ENCODE measurements at regions not wholly inside any gene's neighbourhood (a gene's known extent, or its start where the extent isn't known, plus 50 kb on each side); places are given as distances from the start of the nearest gene placed in this dataset.

- DNase-seq = no peak
Observed at GRCh38 chr9:107064378-107064777, 201.4 kb downstream of the ZNF462 start.

DNA sequence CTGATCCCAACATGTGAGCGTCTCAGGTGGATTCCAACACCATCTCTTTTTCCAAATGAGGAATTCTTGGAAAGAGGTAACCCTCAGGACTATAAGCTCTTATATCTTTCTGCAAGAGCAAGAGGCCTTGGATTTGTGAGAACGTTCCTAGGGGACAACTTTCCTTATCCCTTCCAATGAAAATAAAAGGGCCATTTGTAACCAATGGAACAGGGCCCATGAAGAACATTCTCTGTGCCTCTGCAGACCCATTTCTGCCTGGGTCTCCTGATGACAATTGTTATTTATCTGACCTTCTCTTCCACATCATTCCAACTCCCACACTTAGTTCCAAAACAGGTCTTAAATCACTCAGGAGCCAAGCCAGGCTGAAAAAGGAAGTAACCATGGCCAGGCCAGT is 202.6 kb downstream of the ZNF462 start:
- no peak for DNase-seq

GRCh38 chr9:107067739-107068416 is 204.9 kb downstream of the ZNF462 start:
- no peak for DNase-seq

- no peak for DNase-seq
Observed at GRCh38 chr9:107068581-107068980, 205.6 kb downstream of the ZNF462 start.

DNA sequence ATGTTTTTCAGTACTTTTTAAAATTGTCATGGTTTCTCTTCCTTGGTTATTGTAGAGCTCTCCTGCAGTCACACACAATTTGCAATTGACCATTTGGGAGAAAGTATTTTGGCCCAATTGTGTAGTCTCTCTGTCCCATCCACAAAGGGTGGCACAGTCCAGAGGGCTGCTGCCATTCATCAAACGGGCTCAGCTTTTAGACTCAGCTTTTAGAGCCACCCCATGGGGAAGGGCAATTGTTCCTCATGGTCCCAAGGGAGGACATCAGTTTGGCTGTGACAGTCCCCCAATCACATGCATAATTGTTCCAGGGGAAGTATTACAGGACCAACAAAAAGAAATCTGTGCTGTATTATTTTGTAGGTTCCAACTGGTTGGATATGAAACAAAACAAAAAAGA is 207.6 kb downstream of the ZNF462 start:
- DNase-seq = no peak

DNA sequence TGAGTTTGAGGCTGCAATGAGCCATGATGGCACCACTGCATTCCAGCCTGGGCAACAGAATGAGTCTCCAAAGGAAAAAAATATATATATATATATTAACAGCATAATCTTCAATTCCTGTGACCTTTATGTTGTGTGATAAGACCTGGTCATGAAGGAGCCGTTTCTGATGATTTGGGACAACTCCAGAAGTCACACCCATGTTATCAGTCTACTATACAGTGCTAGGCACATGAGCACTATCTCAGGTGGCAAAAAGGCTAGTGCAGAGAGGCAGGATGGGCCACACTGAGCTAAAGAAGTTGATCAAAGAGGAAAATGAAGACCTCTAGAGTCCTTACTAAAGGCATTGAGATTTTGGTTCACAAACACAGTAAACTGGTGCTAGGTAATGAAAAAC is 205.0 kb upstream of the RAD23B start:
- no peak for DNase-seq

- no peak for DNase-seq
Observed at GRCh38 chr9:107079589-107079988, 203.5 kb upstream of the RAD23B start.

DNA sequence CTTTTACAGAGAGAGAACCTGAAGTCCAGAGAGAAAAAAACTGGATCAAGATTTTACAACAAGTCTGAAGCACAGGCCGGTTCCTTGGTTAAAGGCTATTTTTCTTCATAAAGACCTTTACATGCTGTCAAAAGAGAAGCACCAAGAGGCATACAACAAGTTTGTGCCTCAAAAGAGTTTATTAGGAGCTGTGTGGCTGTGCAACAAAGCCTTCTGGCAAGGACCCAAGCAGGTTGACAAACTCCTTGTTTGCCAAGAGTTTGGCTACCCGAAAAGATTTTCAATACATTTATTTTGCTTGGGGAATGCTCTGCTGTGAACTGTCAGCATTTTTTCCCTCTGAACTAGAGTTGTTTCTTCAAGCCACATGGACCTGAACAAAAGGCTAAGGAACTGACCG is 202.9 kb upstream of the RAD23B start:
- DNase-seq = no peak

GRCh38 chr9:107086460-107086859 is 196.6 kb upstream of the RAD23B start:
- no peak for DNase-seq

DNA sequence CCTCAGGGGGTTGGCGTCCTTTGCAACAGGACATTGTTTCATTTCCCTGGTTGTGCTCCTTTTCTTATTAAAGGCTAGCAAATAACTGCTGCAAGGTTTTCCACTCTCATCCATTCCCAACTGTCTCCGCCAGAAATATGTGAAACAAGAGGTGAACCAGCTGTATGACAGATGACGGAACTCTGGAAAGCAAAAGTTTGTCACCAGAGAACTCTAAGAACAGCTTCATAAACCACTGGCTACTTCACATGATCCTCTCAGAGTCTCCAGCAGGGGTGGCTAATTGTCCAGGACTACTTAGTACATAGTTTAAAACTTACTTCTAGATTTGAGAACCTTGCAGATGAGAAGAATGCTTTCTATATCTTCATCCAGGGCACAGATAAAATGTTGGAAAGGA is 195.9 kb upstream of the RAD23B start:
- no peak for DNase-seq

DNA sequence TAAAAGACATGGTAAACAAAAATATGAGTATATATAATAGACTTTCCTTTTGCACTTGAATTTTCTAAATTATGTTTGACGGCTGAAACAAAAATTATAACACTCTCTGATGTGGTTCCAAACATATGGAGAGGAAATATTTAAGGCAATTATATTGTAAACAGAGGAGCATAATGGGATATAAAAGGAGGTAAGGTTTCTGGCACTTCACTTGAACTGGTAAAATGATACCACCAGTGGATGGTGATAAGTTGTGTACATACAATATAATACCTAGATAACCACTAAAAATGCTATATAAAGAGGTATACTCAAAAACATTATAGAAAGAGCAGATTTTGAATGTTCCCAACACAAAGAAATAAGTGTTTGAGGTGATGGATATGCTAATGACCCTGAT is 192.9 kb upstream of the RAD23B start:
- peak; percentile 47 for DNase-seq

DNA sequence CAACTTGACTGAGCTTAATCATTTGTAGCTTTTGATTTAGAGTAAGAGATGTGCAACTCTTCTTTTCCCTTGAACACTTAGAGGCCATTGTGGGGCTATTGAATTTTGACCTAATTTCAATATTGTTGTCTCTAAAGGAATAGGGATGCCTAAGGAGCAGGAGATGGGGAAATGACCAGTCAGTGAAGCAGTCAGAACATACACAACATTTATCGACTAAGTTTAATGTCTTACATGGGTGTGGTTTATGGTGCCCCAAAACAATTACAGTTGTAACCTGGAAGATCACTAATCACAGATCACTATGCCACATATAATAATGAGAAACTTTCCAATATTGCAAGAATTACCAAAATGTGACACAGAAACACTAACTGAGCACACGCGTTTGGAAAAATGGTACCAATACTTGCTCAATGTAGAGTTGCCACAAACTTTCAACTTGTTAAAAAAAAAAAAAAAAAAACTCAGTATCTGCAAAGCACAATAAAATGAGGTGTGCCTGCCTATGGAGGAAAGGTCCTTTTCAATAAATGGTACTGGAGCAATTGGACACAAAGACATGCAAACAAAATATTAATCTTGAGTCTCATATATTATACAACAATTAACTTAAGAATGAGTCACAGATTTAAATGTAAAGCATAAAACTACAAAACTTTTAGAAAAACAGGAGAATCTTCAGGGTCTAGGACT is 189.6 kb upstream of the RAD23B start:
- DNase-seq = no peak

DNA sequence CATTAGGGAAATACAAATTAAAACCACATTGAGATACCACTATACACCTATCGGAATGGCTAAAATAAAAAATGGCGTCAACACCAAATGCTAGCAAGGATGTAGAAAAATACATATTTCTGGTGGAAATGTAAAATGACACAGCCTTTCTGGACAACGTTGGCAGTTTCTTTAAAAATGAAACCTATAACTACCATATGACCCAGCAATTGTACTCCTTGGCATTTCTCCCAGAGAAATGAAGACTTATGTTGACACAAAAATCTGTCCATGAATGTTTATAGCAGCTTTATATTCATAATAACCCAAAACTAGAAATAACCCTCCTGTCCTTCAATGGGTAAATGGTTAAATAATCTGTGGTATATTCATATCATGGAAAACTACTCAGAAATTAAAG is 188.7 kb upstream of the RAD23B start:
- DNase-seq = no peak

DNA sequence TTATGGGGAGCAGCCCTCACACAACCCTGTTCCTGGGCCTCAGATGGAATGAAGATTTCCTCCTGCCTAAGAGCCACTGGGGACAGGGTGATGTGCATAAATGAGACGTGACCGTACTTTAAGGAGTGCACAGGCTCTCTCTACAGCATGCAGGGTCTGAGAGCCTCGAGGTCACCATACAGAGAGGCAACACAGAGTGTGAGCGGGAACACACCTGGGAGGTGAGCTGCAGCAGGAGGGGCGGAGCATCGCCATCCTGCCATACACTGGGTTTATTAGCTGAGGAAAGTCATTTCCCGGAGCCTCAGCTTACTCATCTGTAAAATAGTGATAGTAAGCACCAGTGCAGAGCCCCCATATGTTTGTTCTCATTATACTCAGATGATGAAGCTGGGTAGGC is 182.5 kb upstream of the RAD23B start:
- DNase-seq = no peak

- no peak for DNase-seq
Observed at GRCh38 chr9:107102011-107102410, 181.1 kb upstream of the RAD23B start.

DNA sequence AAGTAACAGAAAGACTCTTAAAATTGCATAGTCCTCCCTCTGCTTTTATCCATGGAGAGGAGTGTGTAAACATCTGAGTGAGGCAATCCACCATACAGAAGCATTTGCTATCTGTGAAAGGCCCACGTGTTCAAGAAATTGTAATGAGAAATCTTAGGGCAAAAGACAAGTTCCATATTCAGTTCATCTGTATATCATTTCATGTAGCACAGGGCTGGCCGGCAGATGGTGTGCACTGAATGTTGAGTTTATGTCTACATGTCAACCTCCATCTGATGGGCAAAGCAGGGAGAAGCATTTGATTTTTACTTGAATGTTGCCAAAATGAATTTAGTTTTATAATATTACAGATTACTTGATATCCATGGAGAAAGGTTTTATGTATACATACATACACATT is 179.5 kb upstream of the RAD23B start:
- no peak for DNase-seq

DNA sequence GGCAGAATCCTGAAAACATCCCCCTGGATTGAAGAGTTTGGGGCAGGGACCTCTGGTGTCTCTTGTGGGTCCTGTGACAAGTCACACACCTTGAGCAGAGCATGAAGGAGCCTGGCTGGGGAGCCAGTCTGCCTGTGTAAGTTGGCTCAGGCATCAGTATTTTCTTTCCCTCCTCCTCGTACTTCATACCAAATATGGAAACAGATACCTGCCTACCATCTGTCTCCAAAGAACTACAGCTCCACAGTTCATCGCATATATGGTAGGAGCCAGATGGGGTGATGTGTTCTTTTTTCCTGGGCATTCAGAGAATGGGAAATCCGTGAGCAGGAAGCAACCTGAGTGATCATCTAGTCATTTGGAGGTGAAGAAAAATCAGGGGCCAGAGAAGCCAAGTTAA is 177.3 kb upstream of the RAD23B start:
- DNase-seq = no peak

DNA sequence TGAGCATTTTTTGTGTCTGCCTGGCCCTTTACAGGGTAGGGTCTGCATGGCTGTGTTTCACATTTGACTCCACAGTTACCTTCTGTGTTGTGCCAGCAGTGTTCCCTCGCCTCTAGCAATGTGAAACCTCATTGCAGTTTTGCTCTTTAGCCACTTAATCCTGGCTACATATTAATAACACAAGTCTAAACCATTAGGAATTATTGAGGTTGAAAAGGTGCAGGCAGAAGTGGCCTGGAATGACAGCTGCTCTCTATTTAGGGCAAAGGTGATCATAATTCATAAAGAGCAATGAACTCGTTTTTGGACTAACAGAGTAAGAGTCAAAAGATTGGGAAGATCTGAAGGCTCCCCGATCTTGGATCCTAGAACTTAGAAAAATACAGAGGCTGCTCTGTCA is 176.7 kb upstream of the RAD23B start:
- no peak for DNase-seq

GRCh38 chr9:107108342-107109130 is 174.5 kb upstream of the RAD23B start:
- no peak for DNase-seq

GRCh38 chr9:107109324-107109723 is 173.8 kb upstream of the RAD23B start:
- DNase-seq = no peak

DNA sequence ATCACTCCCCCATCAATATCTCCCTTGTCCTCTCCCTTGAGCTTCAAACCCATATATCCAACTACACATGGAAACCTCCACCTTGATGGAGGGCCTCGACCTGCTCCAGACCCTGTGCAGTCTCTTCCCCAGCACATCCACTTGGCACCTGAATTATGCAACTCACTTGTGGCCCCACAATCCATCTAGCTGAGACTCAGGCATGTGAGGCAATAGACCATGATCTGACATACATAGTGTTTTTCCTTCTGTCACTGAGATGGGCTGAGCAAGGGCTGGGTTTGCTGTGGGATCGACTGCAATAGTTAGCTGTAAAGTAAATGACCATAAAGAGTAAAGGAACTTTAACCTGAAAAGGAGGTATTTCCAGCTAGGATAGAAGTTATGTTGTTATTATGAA is 172.9 kb upstream of the RAD23B start:
- DNase-seq = no peak

GRCh38 chr9:107112707-107113243 is 170.3 kb upstream of the RAD23B start:
- no peak for DNase-seq

DNA sequence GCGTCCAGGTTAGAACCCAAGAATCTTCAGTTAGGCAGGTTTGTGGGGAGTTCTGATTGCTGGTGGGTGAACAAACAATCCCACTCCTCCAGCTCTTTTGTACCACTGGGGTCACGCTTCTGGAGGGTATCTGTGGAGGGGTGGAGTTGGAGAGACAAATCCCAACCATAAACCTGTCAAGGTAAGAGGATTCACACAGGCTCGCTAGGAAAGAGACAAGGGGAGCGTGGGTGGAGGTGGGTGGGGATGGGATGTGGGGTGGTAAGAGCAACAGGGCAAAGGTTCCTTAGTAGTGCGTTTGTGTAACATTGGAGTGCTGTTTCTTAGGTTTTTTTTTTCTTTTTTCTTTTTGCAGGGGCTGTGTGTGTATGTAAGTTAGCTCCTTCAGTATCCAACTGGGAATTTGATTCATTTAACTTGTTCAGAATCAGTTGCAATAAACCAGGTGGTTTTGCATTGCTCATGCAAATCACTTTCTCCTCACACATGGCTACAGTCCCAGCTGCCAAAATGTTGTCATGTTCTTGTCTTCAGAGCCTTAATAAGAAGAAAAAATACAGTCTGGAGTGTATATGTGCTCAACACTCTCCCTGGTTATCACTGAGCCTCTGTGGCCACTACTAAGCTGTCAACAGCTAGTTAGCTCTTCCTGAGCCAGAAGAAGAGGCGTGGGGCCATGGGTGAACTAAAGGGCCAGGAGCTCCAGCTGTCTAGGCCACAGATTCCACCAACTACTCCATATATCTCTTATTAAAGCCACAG is 164.0 kb upstream of the RAD23B start:
- no peak for DNase-seq

All from NCI-H748 treated with DMSO at 0.1 percent for 48 hours (cell line).